ENCODE measurements at regions not wholly inside any gene's neighbourhood (a gene's known extent, or its start where the extent isn't known, plus 50 kb on each side); places are given as distances from the start of the nearest gene placed in this dataset.

- no peak overlapping the region for H3K4me3 ChIP-seq (ENCODE audit: low read depth, low read length)
- TF ChIP-seq MYC (IDR thresholded peaks at IDR 0.05; ENCODE audit: low read depth, low read length) (no peak), POLR2A (IDR thresholded peaks at IDR 0.05; ENCODE audit: extremely low read depth, insufficient read length) (no peak), MAX (IDR thresholded peaks at IDR 0.05; ENCODE audit: low read depth, low read length) (no peak)
- TF ChIP-seq, protein P1, sequence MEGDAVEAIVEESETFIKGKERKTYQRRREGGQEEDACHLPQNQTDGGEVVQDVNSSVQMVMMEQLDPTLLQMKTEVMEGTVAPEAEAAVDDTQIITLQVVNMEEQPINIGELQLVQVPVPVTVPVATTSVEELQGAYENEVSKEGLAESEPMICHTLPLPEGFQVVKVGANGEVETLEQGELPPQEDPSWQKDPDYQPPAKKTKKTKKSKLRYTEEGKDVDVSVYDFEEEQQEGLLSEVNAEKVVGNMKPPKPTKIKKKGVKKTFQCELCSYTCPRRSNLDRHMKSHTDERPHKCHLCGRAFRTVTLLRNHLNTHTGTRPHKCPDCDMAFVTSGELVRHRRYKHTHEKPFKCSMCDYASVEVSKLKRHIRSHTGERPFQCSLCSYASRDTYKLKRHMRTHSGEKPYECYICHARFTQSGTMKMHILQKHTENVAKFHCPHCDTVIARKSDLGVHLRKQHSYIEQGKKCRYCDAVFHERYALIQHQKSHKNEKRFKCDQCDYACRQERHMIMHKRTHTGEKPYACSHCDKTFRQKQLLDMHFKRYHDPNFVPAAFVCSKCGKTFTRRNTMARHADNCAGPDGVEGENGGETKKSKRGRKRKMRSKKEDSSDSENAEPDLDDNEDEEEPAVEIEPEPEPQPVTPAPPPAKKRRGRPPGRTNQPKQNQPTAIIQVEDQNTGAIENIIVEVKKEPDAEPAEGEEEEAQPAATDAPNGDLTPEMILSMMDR (IDR thresholded peaks at IDR 0.05; ENCODE audit: low read depth, low read length), result no peak
- no peak for DNase-seq (ENCODE audit: low read depth)
Observed at GRCh38 chr15:38090223-38090622, 155.8 kb downstream of the TMCO5A start.

GRCh38 chr15:38090678-38091077 lies 156.2 kb downstream of the TMCO5A start:
- no peak overlapping the region for H3K4me3 ChIP-seq (ENCODE audit: low read depth, low read length)
- TF ChIP-seq MAX (IDR thresholded peaks at IDR 0.05; ENCODE audit: low read depth, low read length) (no peak), POLR2A (IDR thresholded peaks at IDR 0.05; ENCODE audit: extremely low read depth, insufficient read length) (no peak), MYC (IDR thresholded peaks at IDR 0.05; ENCODE audit: low read depth, low read length) (no peak)
- TF ChIP-seq, protein P1 (IDR thresholded peaks at IDR 0.05; ENCODE audit: low read depth, low read length), result no peak
- no peak for DNase-seq (ENCODE audit: low read depth)

- H3K4me3 ChIP-seq (ENCODE audit: low read depth, low read length), result no peak overlapping the region
- no peak for TF ChIP-seq POLR2A (IDR thresholded peaks at IDR 0.05; ENCODE audit: extremely low read depth, insufficient read length)
- no peak for DNase-seq (ENCODE audit: low read depth)
Observed at GRCh38 chr15:38091078-38091645, 156.7 kb downstream of the TMCO5A start.

DNA sequence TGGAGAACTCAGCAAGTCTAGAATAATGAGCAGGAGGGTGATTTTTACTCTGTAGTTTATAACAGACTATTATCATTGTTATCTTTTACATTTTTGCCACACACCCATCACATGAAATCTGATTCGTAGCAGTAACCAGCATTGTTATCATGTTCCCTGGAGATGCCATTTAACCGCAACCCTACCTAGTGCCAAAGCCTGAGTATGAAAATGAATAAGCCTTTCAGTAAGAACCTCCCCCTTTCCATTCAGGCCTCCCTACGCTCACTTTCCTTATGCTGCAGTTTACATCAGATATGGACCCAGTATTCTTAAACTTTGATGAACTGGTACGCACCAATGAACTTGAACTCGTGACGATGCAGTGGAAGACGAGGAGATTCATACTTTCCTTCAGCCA lies 158.7 kb upstream of the SPRED1 start:
- no peak overlapping the region for H3K4me3 ChIP-seq (ENCODE audit: low read depth, low read length)
- no peak for DNase-seq (ENCODE audit: low read depth)
- TF ChIP-seq MAX (IDR thresholded peaks at IDR 0.05; ENCODE audit: low read depth, low read length) (no peak), POLR2A (IDR thresholded peaks at IDR 0.05; ENCODE audit: extremely low read depth, insufficient read length) (no peak), MYC (IDR thresholded peaks at IDR 0.05; ENCODE audit: low read depth, low read length) (no peak)
- TF ChIP-seq, protein P1 (IDR thresholded peaks at IDR 0.05; ENCODE audit: low read depth, low read length), result no peak

DNA sequence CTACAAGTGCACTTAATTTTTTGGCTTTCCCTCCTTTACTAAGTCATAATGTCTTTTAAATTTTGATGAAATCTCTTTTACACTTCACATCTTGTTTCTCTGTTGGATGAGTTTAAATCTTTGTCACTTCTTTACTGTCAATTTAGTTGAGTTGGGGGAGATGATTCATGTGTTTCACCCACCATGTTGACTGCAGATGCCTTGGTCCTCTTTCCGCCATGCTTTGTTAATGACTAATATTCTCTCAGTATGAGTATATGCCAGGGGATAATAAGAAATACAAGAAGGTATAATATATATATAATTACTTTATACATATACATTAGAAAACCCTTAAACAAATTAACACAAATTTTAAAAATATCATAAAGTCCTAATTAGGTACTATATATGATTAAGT lies 149.7 kb upstream of the SPRED1 start:
- no peak for DNase-seq (ENCODE audit: low read depth)
- no peak overlapping the region for H3K4me3 ChIP-seq (ENCODE audit: low read depth, low read length)
- TF ChIP-seq MYC (IDR thresholded peaks at IDR 0.05; ENCODE audit: low read depth, low read length) (no peak), POLR2A (IDR thresholded peaks at IDR 0.05; ENCODE audit: extremely low read depth, insufficient read length) (no peak), MAX (IDR thresholded peaks at IDR 0.05; ENCODE audit: low read depth, low read length) (no peak)
- TF ChIP-seq, protein P1 (IDR thresholded peaks at IDR 0.05; ENCODE audit: low read depth, low read length), result no peak

DNA sequence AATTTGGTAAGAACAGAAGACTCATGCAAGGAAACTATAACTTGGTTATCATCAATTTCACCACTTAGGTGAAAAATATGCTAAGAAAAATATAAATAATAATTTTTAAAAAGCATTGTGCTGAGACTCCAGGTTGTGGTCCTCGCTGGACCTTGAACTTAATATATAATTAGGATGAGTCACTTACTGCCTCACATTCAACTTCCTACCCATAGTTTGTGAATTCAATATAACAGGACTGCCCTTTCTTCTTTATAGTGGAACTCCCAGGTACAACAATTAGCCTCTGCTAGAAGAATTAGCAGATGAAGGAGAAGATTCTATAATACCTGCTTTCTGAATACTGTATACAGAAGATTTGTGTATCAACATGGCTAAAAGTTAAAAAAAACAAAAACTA lies 149.1 kb upstream of the SPRED1 start:
- no peak for DNase-seq (ENCODE audit: low read depth)
- no peak overlapping the region for H3K4me3 ChIP-seq (ENCODE audit: low read depth, low read length)
- TF ChIP-seq, protein P1 (IDR thresholded peaks at IDR 0.05; ENCODE audit: low read depth, low read length), result no peak
- no peak for TF ChIP-seq POLR2A (IDR thresholded peaks at IDR 0.05; ENCODE audit: extremely low read depth, insufficient read length)
- TF ChIP-seq MAX (IDR thresholded peaks at IDR 0.05; ENCODE audit: low read depth, low read length), result no peak
- no peak for TF ChIP-seq MYC (IDR thresholded peaks at IDR 0.05; ENCODE audit: low read depth, low read length)

All from NB4 (cell line).